ENCODE measurements at regions not wholly inside any gene's neighbourhood (a gene's known extent, or its start where the extent isn't known, plus 50 kb on each side); places are given as distances from the start of the nearest gene placed in this dataset.
"Not testable (repeated sequence)": the region's sequence is repeated elsewhere in the genome, so short reads cannot be mapped to it uniquely, and the experiment has no call there.

DNA sequence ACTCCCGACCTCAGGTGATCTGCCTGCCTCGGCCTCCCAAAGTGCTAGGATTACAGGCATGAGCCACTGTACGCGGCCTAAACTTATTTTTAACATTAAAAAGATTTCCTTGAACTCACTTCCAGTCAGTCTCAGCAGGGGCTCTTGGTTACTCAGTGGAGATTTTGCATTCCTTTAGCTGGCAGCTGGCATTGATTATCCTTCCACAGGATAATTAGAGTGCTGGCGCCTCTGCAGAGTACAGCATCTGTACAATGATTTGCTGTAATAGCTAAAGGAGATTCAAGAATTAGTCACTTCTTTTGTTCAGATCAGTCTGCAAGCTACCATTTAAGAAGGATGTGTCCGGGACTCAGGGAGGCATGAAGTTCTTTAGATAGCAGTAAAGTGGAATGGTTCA lies 125.0 kb upstream of the NPY start:
- Histone ChIP-seq H3K4me3 (ENCODE audit: insufficient read depth, low read depth, low read length, poor library complexity, severe bottlenecking) (no peak overlapping the region), H3K27me3 (replicated peaks; ENCODE audit: control insufficient read depth, insufficient read depth, low read length, poor library complexity, severe bottlenecking) (no peaks in the 10 kb centered on the region), H3K36me3 (ENCODE audit: control insufficient read depth, insufficient read depth, low read length) (no peaks in the 10 kb centered on the region), H3K27ac (ENCODE audit: insufficient read depth, low read length, poor library complexity, severe bottlenecking) (no peak overlapping the region), H3K9me3 (ENCODE audit: control insufficient read depth, low read length) (no peaks in the 10 kb centered on the region), H3K4me1 (ENCODE audit: control insufficient read depth, insufficient read depth, low read length, poor library complexity, severe bottlenecking) (no peaks in the 10 kb centered on the region)
- DNase-seq, result no peak

GRCh38 chr7:24164401-24164800 lies 119.6 kb upstream of the NPY start:
- no peaks in the 10 kb centered on the region for H3K4me1 ChIP-seq (ENCODE audit: control insufficient read depth, insufficient read depth, low read length, poor library complexity, severe bottlenecking)
- DNase-seq, result no peak
- no peaks in the 10 kb centered on the region for H3K9me3 ChIP-seq (ENCODE audit: control insufficient read depth, low read length)
- no peaks in the 10 kb centered on the region for H3K27me3 ChIP-seq (replicated peaks; ENCODE audit: control insufficient read depth, insufficient read depth, low read length, poor library complexity, severe bottlenecking)
- H3K36me3 ChIP-seq (ENCODE audit: control insufficient read depth, insufficient read depth, low read length), result no peaks in the 10 kb centered on the region
- H3K27ac ChIP-seq (ENCODE audit: insufficient read depth, low read length, poor library complexity, severe bottlenecking), result no peak overlapping the region
- no peak overlapping the region for H3K4me3 ChIP-seq (ENCODE audit: insufficient read depth, low read depth, low read length, poor library complexity, severe bottlenecking)

DNA sequence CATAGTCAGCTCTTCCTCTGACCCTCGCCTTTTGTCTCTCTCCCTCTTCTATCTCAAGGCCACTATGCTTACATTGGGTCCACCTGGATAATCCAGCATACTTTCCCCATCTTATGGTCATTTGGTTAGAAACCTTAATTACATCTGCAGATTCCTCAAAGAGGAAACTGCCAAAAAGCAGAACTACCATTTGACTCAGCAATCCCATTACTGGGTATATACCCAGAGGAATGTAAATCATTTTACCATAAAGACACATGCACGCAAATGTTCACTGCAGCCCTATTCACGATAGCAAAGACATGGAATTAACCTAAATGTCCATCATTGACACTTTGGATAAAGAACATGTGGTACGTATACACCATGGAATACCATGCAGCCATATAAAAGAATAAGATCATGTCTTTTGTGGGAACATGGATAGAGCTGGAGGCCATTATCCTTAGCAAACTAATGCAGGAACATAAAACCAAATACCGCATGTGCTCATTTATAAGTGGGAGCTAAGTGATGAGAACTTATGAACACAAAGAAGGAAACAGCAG lies 114.8 kb upstream of the NPY start:
- Histone ChIP-seq H3K36me3 (ENCODE audit: control insufficient read depth, insufficient read depth, low read length) (no peaks in the 10 kb centered on the region), H3K27ac (ENCODE audit: insufficient read depth, low read length, poor library complexity, severe bottlenecking) (no peak overlapping the region), H3K27me3 (replicated peaks; ENCODE audit: control insufficient read depth, insufficient read depth, low read length, poor library complexity, severe bottlenecking) (no peaks in the 10 kb centered on the region), H3K4me3 (ENCODE audit: insufficient read depth, low read depth, low read length, poor library complexity, severe bottlenecking) (no peak overlapping the region), H3K9me3 (ENCODE audit: control insufficient read depth, low read length) (no peaks in the 10 kb centered on the region), H3K4me1 (ENCODE audit: control insufficient read depth, insufficient read depth, low read length, poor library complexity, severe bottlenecking) (no peaks in the 10 kb centered on the region)
- no peak for DNase-seq

GRCh38 chr7:24171951-24172350 lies 112.0 kb upstream of the NPY start:
- DNase-seq; H3K4me3 ChIP-seq (ENCODE audit: insufficient read depth, low read depth, low read length, poor library complexity, severe bottlenecking); H3K4me1 ChIP-seq (ENCODE audit: control insufficient read depth, insufficient read depth, low read length, poor library complexity, severe bottlenecking); H3K9me3 ChIP-seq (ENCODE audit: control insufficient read depth, low read length); H3K36me3 ChIP-seq (ENCODE audit: control insufficient read depth, insufficient read depth, low read length); H3K27me3 ChIP-seq (replicated peaks; ENCODE audit: control insufficient read depth, insufficient read depth, low read length, poor library complexity, severe bottlenecking); H3K27ac ChIP-seq (ENCODE audit: insufficient read depth, low read length, poor library complexity, severe bottlenecking): not testable (repeated sequence)

DNA sequence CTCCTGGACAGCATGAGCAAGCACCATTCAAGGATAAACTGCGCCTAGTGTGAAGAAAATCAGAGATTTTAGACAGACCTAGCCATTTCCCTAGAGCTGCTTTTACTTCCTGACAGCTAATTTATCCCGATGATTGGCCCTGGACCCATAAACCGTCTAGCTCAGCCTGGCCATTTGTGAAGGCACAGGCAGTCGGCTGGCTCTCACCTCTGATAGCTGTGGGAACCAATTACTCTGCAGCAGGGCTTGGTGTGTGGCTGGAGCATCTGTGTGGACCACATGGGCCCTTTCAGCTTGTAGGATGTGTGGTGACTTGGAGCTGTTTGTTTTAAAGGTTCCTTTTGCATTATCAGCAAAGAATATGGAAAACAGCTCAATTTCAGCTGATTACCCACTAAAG lies 111.1 kb upstream of the NPY start:
- no peaks in the 10 kb centered on the region for H3K36me3 ChIP-seq (ENCODE audit: control insufficient read depth, insufficient read depth, low read length)
- no peak overlapping the region for H3K27ac ChIP-seq (ENCODE audit: insufficient read depth, low read length, poor library complexity, severe bottlenecking)
- H3K27me3 ChIP-seq (replicated peaks; ENCODE audit: control insufficient read depth, insufficient read depth, low read length, poor library complexity, severe bottlenecking), result no peaks in the 10 kb centered on the region
- H3K4me3 ChIP-seq (ENCODE audit: insufficient read depth, low read depth, low read length, poor library complexity, severe bottlenecking), result no peak overlapping the region
- no peak for DNase-seq
- H3K9me3 ChIP-seq (ENCODE audit: control insufficient read depth, low read length), result no peaks in the 10 kb centered on the region
- H3K4me1 ChIP-seq (ENCODE audit: control insufficient read depth, insufficient read depth, low read length, poor library complexity, severe bottlenecking), result no peaks in the 10 kb centered on the region

GRCh38 chr7:24175603-24176002 lies 108.4 kb upstream of the NPY start:
- H3K4me1 ChIP-seq (ENCODE audit: control insufficient read depth, insufficient read depth, low read length, poor library complexity, severe bottlenecking), result no peaks in the 10 kb centered on the region
- no peak for DNase-seq
- no peaks in the 10 kb centered on the region for H3K36me3 ChIP-seq (ENCODE audit: control insufficient read depth, insufficient read depth, low read length)
- no peak overlapping the region for H3K27ac ChIP-seq (ENCODE audit: insufficient read depth, low read length, poor library complexity, severe bottlenecking)
- no peaks in the 10 kb centered on the region for H3K27me3 ChIP-seq (replicated peaks; ENCODE audit: control insufficient read depth, insufficient read depth, low read length, poor library complexity, severe bottlenecking)
- H3K4me3 ChIP-seq (ENCODE audit: insufficient read depth, low read depth, low read length, poor library complexity, severe bottlenecking), result no peak overlapping the region
- no peaks in the 10 kb centered on the region for H3K9me3 ChIP-seq (ENCODE audit: control insufficient read depth, low read length)

DNA sequence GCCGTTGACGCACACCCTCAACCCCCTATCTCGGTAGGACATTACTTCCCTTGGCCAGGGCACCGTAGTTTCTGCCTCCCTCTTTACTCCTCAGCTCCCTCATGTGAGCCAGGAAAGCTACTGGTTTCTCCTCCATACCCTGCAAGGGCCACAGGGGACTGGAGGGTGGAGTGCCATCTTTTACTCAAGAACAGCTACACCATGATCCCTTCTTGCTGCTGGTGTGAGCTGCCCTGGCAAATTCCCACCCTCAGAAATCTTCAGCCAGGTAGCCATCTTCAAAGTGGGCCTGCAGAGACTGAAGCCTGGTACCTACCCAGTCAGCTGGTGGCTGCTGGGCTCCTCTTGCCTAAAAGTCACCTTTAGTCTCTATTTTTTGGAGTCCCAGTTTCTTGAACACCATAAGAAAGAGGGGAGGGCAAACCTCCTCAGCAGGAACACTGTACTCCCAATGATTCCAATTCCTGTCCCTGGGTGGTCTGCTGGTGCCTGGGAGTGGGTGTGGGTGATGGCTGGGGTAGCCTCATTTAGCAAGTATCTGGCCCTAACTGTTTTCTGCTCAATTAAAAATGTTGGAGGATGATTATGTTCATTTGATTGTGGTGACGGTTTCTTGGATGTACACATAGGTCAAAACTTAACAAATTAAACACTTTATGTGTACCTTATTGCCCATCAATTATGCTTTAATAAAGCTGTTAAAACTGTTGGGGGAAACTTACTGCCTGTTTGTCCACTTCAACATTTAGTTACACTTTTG lies 105.0 kb upstream of the NPY start:
- no peak for DNase-seq
- H3K27me3 ChIP-seq (replicated peaks; ENCODE audit: control insufficient read depth, insufficient read depth, low read length, poor library complexity, severe bottlenecking), result no peaks in the 10 kb centered on the region
- H3K9me3 ChIP-seq (ENCODE audit: control insufficient read depth, low read length), result no peaks in the 10 kb centered on the region

DNA sequence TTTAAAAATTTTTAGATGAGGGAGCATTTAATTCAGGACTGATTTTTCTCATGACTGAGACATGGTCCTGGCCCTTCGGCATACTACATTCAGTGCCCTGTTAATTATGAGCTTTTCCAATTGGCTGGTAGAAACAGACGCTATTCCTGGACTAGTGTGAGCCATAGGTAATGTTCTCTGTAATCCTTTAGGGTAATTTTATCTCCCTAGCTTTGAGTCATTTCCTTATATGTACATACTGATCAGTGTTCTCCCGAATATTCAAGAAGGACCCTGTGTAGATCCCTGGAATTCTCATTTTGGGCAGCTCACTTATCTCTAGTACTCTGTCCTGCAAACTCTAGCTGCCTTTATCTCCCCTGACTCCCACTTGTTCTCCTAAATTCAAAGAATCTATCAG lies 92.6 kb upstream of the NPY start:
- H3K27me3 ChIP-seq (replicated peaks; ENCODE audit: control insufficient read depth, insufficient read depth, low read length, poor library complexity, severe bottlenecking), result no peaks in the 10 kb centered on the region
- no peak for DNase-seq

More for the DNA sequence above, 105.0 kb upstream of the NPY start:
- Histone ChIP-seq H3K36me3 (ENCODE audit: control insufficient read depth, insufficient read depth, low read length) (no peaks in the 10 kb centered on the region), H3K4me1 (ENCODE audit: control insufficient read depth, insufficient read depth, low read length, poor library complexity, severe bottlenecking) (no peaks in the 10 kb centered on the region), H3K27ac (ENCODE audit: insufficient read depth, low read length, poor library complexity, severe bottlenecking) (no peak overlapping the region), H3K4me3 (ENCODE audit: insufficient read depth, low read depth, low read length, poor library complexity, severe bottlenecking) (no peak overlapping the region)

GRCh38 chr7:24192053-24192452 lies 91.9 kb upstream of the NPY start:
- H3K27ac ChIP-seq (ENCODE audit: insufficient read depth, low read length, poor library complexity, severe bottlenecking), result no peak overlapping the region
- no peaks in the 10 kb centered on the region for H3K4me1 ChIP-seq (ENCODE audit: control insufficient read depth, insufficient read depth, low read length, poor library complexity, severe bottlenecking)
- H3K4me3 ChIP-seq (ENCODE audit: insufficient read depth, low read depth, low read length, poor library complexity, severe bottlenecking), result no peak overlapping the region
- no peaks in the 10 kb centered on the region for H3K9me3 ChIP-seq (ENCODE audit: control insufficient read depth, low read length)
- H3K27me3 ChIP-seq (replicated peaks; ENCODE audit: control insufficient read depth, insufficient read depth, low read length, poor library complexity, severe bottlenecking), result no peaks in the 10 kb centered on the region
- DNase-seq, result no peak
- H3K36me3 ChIP-seq (ENCODE audit: control insufficient read depth, insufficient read depth, low read length), result no peaks in the 10 kb centered on the region

More for the DNA sequence above, 92.6 kb upstream of the NPY start:
- H3K36me3 ChIP-seq (ENCODE audit: control insufficient read depth, insufficient read depth, low read length), result no peaks in the 10 kb centered on the region
- H3K4me1 ChIP-seq (ENCODE audit: control insufficient read depth, insufficient read depth, low read length, poor library complexity, severe bottlenecking), result no peaks in the 10 kb centered on the region
- no peaks in the 10 kb centered on the region for H3K9me3 ChIP-seq (ENCODE audit: control insufficient read depth, low read length)
- H3K27ac ChIP-seq (ENCODE audit: insufficient read depth, low read length, poor library complexity, severe bottlenecking), result no peak overlapping the region
- no peak overlapping the region for H3K4me3 ChIP-seq (ENCODE audit: insufficient read depth, low read depth, low read length, poor library complexity, severe bottlenecking)

DNA sequence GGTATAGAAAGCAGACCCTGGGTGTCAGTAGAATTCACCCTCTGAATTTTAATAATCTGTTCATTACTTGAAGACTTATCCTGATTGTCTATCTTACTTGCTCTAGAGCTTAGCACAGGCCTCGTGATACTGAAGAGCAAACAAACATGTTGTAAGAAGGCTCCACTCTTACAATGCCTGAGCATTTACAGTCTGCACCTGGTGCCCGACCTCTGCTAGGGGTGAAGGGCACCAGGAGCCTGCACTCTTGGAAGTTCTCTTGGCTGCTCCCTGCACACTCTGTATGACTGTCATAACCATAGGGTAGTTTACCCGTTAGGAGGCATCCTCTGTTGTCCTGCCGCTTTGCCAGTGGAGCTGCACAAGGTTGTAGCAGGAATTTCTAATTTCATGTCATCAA lies 91.3 kb upstream of the NPY start:
- no peak overlapping the region for H3K27ac ChIP-seq (ENCODE audit: insufficient read depth, low read length, poor library complexity, severe bottlenecking)
- no peaks in the 10 kb centered on the region for H3K4me1 ChIP-seq (ENCODE audit: control insufficient read depth, insufficient read depth, low read length, poor library complexity, severe bottlenecking)
- DNase-seq, result no peak
- H3K36me3 ChIP-seq (ENCODE audit: control insufficient read depth, insufficient read depth, low read length), result no peaks in the 10 kb centered on the region
- no peaks in the 10 kb centered on the region for H3K9me3 ChIP-seq (ENCODE audit: control insufficient read depth, low read length)
- H3K4me3 ChIP-seq (ENCODE audit: insufficient read depth, low read depth, low read length, poor library complexity, severe bottlenecking), result no peak overlapping the region
- H3K27me3 ChIP-seq (replicated peaks; ENCODE audit: control insufficient read depth, insufficient read depth, low read length, poor library complexity, severe bottlenecking), result no peaks in the 10 kb centered on the region

Data from effector memory CD4-positive, alpha-beta T cell (primary cell).